Activated CD4-positive, alpha-beta T cell treated with anti-CD3 and anti-CD28 coated beads, Interleukin-2, amount 50 U/mL, for 16 hours (primary cell): ENCODE measurements at regions not wholly inside any gene's neighbourhood (a gene's known extent, or its start where the extent isn't known, plus 50 kb on each side); places are given as distances from the start of the nearest gene placed in this dataset.
"Not testable (repeated sequence)": the region's sequence is repeated elsewhere in the genome, so short reads cannot be mapped to it uniquely, and the experiment has no call there.

Experiments used
- DNase-seq: peaks from one replicate; pipeline ENCODE4 v3.0.0-alpha.2; 2020

- DNase-seq = no peak
Measured at GRCh38 chr2:175755169-175755568, 246.9 kb downstream of the LNPK start.

- no peak for DNase-seq
Measured at GRCh38 chr2:175750195-175750594, 251.9 kb downstream of the LNPK start.

GRCh38 chr2:175745911-175746310, 256.2 kb downstream of the LNPK start:
- DNase-seq = no peak

GRCh38 chr2:175744000-175744399, 258.1 kb downstream of the LNPK start:
- no peak for DNase-seq

- DNase-seq = no peak
Measured at GRCh38 chr2:175743011-175743410, 259.1 kb downstream of the LNPK start.

GRCh38 chr2:175742367-175742766, 259.7 kb downstream of the LNPK start:
- no peak for DNase-seq

GRCh38 chr2:175741164-175741563, 260.9 kb downstream of the LNPK start:
- DNase-seq = no peak

GRCh38 chr2:175737722-175738361, 264.2 kb downstream of the LNPK start:
- DNase-seq = no peak

GRCh38 chr2:175734686-175735085, 267.4 kb downstream of the LNPK start:
- no peak for DNase-seq

GRCh38 chr2:175732531-175732930, 269.5 kb downstream of the LNPK start:
- no peak for DNase-seq

- DNase-seq = no peak
Measured at GRCh38 chr2:175730050-175730449, 272.0 kb downstream of the LNPK start.

- DNase-seq = no peak
Measured at GRCh38 chr2:175729049-175729706, 272.9 kb downstream of the LNPK start.

GRCh38 chr2:175728032-175728431, 274.0 kb downstream of the LNPK start:
- no peak for DNase-seq

- DNase-seq = no peak
Measured at GRCh38 chr2:175726223-175726622, 275.8 kb downstream of the LNPK start.

GRCh38 chr2:175709248-175709647, 292.8 kb downstream of the LNPK start:
- DNase-seq = no peak

GRCh38 chr2:175707322-175707721, 294.7 kb downstream of the LNPK start:
- DNase-seq = no peak

- not testable (repeated sequence) for DNase-seq
Measured at GRCh38 chr2:175704568-175704967, 297.5 kb downstream of the LNPK start.

- DNase-seq = no peak
Measured at GRCh38 chr2:175698061-175698460, 304.0 kb downstream of the LNPK start.

GRCh38 chr2:175690113-175690837, 311.8 kb downstream of the LNPK start:
- DNase-seq = peak; percentile 46

GRCh38 chr2:175688243-175688642, 313.8 kb downstream of the LNPK start:
- no peak for DNase-seq

- no peak for DNase-seq
Measured at GRCh38 chr2:175687465-175687864, 314.6 kb downstream of the LNPK start.

GRCh38 chr2:175686002-175686401, 316.1 kb downstream of the LNPK start:
- DNase-seq = no peak

GRCh38 chr2:175684466-175684865, 317.6 kb downstream of the LNPK start:
- no peak for DNase-seq

- no peak for DNase-seq
Measured at GRCh38 chr2:175679728-175680127, 322.3 kb downstream of the LNPK start.
